Breast epithelium (tissue), 3 donors: ENCODE measurements at regions not wholly inside any gene's neighbourhood (a gene's known extent, or its start where the extent isn't known, plus 50 kb on each side); places are given as distances from the start of the nearest gene placed in this dataset.

Experiments
- POLR2A ChIP-seq: fragments of 450-650 bp; IDR thresholded peaks from one replicate; pipeline ENCODE4 v1.6.1; 2016; ENCODE audit warnings: antibody characterized with exemption, mild to moderate bottlenecking, moderate library complexity
- POLR2AphosphoS5 ChIP-seq, 3 donors: sonication (generic); formaldehyde crosslinking; IDR thresholded peaks; one replicate each; pipeline ENCODE4 v1.6.1; 2017; ENCODE audit warnings: antibody characterized with exemption in 3 of 3
- TF ChIP-seq, protein P1 (sequence below), 3 donors: fragments of 450-650 bp; IDR thresholded peaks; one replicate each; pipeline ENCODE4 v1.5.1; 2016 to 2017; ENCODE audit warnings: antibody characterized with exemption in 3 of 3, mild to moderate bottlenecking in 3 of 3, moderate library complexity in 3 of 3

DNA sequence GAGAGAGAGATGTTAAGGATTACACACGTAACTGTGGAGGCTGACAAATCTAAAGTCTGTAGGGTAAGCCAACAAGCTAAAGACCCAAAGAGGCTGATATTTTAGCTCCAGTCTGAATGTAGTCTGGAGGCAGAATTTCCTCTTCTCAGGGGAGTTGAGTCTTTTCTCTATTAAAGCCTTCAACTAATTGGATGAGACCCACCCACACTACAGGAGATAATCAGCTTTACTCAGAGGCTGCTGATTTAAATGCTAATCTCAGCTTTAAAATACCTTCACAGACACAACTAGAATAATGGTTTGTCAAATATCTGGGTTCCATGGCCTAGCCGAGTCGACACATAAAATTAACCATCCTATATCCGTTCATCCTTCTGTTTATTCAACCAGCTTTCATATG, 204.3 kb upstream of the PSMD7 start:
- TF ChIP-seq POLR2AphosphoS5 (IDR thresholded peaks at IDR 0.05) (no peak), POLR2A (no peak)
- TF ChIP-seq, protein P1, sequence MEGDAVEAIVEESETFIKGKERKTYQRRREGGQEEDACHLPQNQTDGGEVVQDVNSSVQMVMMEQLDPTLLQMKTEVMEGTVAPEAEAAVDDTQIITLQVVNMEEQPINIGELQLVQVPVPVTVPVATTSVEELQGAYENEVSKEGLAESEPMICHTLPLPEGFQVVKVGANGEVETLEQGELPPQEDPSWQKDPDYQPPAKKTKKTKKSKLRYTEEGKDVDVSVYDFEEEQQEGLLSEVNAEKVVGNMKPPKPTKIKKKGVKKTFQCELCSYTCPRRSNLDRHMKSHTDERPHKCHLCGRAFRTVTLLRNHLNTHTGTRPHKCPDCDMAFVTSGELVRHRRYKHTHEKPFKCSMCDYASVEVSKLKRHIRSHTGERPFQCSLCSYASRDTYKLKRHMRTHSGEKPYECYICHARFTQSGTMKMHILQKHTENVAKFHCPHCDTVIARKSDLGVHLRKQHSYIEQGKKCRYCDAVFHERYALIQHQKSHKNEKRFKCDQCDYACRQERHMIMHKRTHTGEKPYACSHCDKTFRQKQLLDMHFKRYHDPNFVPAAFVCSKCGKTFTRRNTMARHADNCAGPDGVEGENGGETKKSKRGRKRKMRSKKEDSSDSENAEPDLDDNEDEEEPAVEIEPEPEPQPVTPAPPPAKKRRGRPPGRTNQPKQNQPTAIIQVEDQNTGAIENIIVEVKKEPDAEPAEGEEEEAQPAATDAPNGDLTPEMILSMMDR (IDR thresholded peaks at IDR 0.05), result no peak
